ENCODE measurements at regions not wholly inside any gene's neighbourhood (a gene's known extent, or its start where the extent isn't known, plus 50 kb on each side); places are given as distances from the start of the nearest gene placed in this dataset.

- TF ChIP-seq, protein P1, sequence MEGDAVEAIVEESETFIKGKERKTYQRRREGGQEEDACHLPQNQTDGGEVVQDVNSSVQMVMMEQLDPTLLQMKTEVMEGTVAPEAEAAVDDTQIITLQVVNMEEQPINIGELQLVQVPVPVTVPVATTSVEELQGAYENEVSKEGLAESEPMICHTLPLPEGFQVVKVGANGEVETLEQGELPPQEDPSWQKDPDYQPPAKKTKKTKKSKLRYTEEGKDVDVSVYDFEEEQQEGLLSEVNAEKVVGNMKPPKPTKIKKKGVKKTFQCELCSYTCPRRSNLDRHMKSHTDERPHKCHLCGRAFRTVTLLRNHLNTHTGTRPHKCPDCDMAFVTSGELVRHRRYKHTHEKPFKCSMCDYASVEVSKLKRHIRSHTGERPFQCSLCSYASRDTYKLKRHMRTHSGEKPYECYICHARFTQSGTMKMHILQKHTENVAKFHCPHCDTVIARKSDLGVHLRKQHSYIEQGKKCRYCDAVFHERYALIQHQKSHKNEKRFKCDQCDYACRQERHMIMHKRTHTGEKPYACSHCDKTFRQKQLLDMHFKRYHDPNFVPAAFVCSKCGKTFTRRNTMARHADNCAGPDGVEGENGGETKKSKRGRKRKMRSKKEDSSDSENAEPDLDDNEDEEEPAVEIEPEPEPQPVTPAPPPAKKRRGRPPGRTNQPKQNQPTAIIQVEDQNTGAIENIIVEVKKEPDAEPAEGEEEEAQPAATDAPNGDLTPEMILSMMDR (conservative IDR thresholded peaks at IDR 0.05; ENCODE audit: low read depth, low read length) = no peak
- no peak for TF ChIP-seq EZH2 (IDR thresholded peaks at IDR 0.05; ENCODE audit: borderline replicate concordance, low read depth, low read length, poor library complexity, severe bottlenecking)
Measured at GRCh38 chr2:72024451-72025175, 123.0 kb downstream of the CYP26B1 start.

Data from A673 (cell line).